ENCODE measurements at regions not wholly inside any gene's neighbourhood (a gene's known extent, or its start where the extent isn't known, plus 50 kb on each side); places are given as distances from the start of the nearest gene placed in this dataset.

DNA sequence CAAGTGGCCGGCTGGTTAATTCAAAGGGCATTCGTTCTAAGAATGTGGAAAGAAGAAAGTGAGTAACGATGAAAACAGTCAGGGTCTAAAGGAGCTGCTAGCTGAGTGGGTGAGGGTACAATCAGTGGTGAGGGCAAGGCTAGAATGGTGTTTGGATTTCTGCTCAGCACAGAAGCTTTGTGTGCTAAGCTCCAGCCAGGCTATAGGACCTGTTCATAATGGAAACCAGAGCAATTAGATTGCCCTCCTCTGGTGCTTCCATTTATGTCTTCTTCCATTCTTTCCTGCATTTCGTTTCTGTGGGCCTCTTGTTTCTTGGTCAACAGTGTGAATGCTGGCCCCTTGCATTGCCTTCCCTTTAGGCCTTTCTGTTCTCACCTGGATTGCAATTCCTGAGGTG lies 572.9 kb upstream of the CHORDC1 start:
- ATAC-seq (ENCODE audit: low read depth) = no peak
- TF ChIP-seq CTCF (IDR thresholded peaks at IDR 0.05; ENCODE audit: poor library complexity, severe bottlenecking) = no peak

GRCh38 chr11:90788961-90789360 lies 566.1 kb upstream of the CHORDC1 start:
- TF ChIP-seq CTCF (IDR thresholded peaks at IDR 0.05; ENCODE audit: poor library complexity, severe bottlenecking) = no peak
- DNase-seq (ENCODE audit: low spot score) (no peak), ATAC-seq (ENCODE audit: low read depth) (no peak)
- Histone ChIP-seq H3K27ac (ENCODE audit: poor library complexity, severe bottlenecking) (no peak overlapping the region), H3K36me3 (ENCODE audit: low read depth) (no peaks in the 10 kb centered on the region), H3K4me3 (ENCODE audit: severe bottlenecking) (no peak overlapping the region), H3K27me3 (ENCODE audit: insufficient read depth, poor library complexity, severe bottlenecking) (no peaks in the 10 kb centered on the region), H3K9me3 (ENCODE audit: severe bottlenecking) (peaks cover 4% of the 10 kb centered on the region), H3K4me1 (ENCODE audit: insufficient read depth, poor library complexity, severe bottlenecking) (no peaks in the 10 kb centered on the region)

More for the DNA sequence above, 572.9 kb upstream of the CHORDC1 start:
- Histone ChIP-seq H3K9me3 (ENCODE audit: severe bottlenecking) (no peaks in the 10 kb centered on the region), H3K4me1 (ENCODE audit: insufficient read depth, poor library complexity, severe bottlenecking) (no peaks in the 10 kb centered on the region), H3K36me3 (ENCODE audit: low read depth) (no peaks in the 10 kb centered on the region), H3K4me3 (ENCODE audit: severe bottlenecking) (no peak overlapping the region), H3K27me3 (ENCODE audit: insufficient read depth, poor library complexity, severe bottlenecking) (no peaks in the 10 kb centered on the region), H3K27ac (ENCODE audit: poor library complexity, severe bottlenecking) (no peak overlapping the region)
- DNase-seq (ENCODE audit: low spot score) = no peak

- Histone ChIP-seq H3K27ac (ENCODE audit: poor library complexity, severe bottlenecking) (no peak overlapping the region), H3K36me3 (ENCODE audit: low read depth) (no peaks in the 10 kb centered on the region), H3K4me1 (ENCODE audit: insufficient read depth, poor library complexity, severe bottlenecking) (no peaks in the 10 kb centered on the region), H3K27me3 (ENCODE audit: insufficient read depth, poor library complexity, severe bottlenecking) (no peaks in the 10 kb centered on the region), H3K4me3 (ENCODE audit: severe bottlenecking) (no peak overlapping the region), H3K9me3 (ENCODE audit: severe bottlenecking) (peaks cover 4% of the 10 kb centered on the region)
- ATAC-seq (ENCODE audit: low read depth) (no peak), DNase-seq (ENCODE audit: low spot score) (no peak)
- no peak for TF ChIP-seq CTCF (IDR thresholded peaks at IDR 0.05; ENCODE audit: poor library complexity, severe bottlenecking)
Observed at GRCh38 chr11:90784241-90784814, 561.5 kb upstream of the CHORDC1 start.

DNA sequence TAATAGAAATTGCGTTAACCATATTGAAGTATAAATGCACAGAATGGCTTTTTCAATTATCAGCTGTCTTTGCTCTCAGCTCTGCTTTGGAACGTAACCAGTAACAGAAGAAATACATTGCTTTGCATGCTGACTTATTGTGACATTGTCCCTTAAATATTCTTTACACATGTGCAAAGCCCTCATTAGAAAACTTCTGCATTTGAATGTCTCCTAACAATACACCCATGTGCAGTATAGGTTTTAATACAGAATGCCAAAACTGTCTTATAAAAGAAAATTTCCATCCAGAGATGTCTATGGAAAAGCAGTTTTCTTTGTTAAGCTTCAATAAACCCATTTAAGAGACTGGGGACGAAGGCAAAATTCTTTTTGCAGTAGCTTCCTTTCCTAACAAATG lies 560.3 kb upstream of the CHORDC1 start:
- no peak for ATAC-seq (ENCODE audit: low read depth)
- no peak for DNase-seq (ENCODE audit: low spot score)
- Histone ChIP-seq H3K4me3 (ENCODE audit: severe bottlenecking) (no peak overlapping the region), H3K36me3 (ENCODE audit: low read depth) (no peaks in the 10 kb centered on the region), H3K27ac (ENCODE audit: poor library complexity, severe bottlenecking) (no peak overlapping the region), H3K27me3 (ENCODE audit: insufficient read depth, poor library complexity, severe bottlenecking) (no peaks in the 10 kb centered on the region), H3K9me3 (ENCODE audit: severe bottlenecking) (no peaks in the 10 kb centered on the region), H3K4me1 (ENCODE audit: insufficient read depth, poor library complexity, severe bottlenecking) (no peaks in the 10 kb centered on the region)
- no peak for TF ChIP-seq CTCF (IDR thresholded peaks at IDR 0.05; ENCODE audit: poor library complexity, severe bottlenecking)

GRCh38 chr11:90779098-90779497 lies 556.2 kb upstream of the CHORDC1 start:
- Histone ChIP-seq H3K27me3 (ENCODE audit: insufficient read depth, poor library complexity, severe bottlenecking) (no peaks in the 10 kb centered on the region), H3K36me3 (ENCODE audit: low read depth) (no peaks in the 10 kb centered on the region), H3K4me1 (ENCODE audit: insufficient read depth, poor library complexity, severe bottlenecking) (no peaks in the 10 kb centered on the region), H3K27ac (ENCODE audit: poor library complexity, severe bottlenecking) (no peak overlapping the region), H3K9me3 (ENCODE audit: severe bottlenecking) (no peaks in the 10 kb centered on the region), H3K4me3 (ENCODE audit: severe bottlenecking) (no peak overlapping the region)
- no peak for DNase-seq (ENCODE audit: low spot score)
- no peak for ATAC-seq (ENCODE audit: low read depth)
- TF ChIP-seq CTCF (IDR thresholded peaks at IDR 0.05; ENCODE audit: poor library complexity, severe bottlenecking) = no peak
